GM18867 (cell line): ENCODE measurements at regions not wholly inside any gene's neighbourhood (a gene's known extent, or its start where the extent isn't known, plus 50 kb on each side); places are given as distances from the start of the nearest gene placed in this dataset.
"Not testable (repeated sequence)": the region's sequence is repeated elsewhere in the genome, so short reads cannot be mapped to it uniquely, and the experiment has no call there.

Source experiments
- ATAC-seq: cut with Tn5 transposase; IDR thresholded peaks from one replicate; pipeline ENCODE4 v1.9.1; 2021; ENCODE audit warnings: mild to moderate bottlenecking, moderate library complexity; ENCODE audit not compliant: unreplicated experiment

DNA sequence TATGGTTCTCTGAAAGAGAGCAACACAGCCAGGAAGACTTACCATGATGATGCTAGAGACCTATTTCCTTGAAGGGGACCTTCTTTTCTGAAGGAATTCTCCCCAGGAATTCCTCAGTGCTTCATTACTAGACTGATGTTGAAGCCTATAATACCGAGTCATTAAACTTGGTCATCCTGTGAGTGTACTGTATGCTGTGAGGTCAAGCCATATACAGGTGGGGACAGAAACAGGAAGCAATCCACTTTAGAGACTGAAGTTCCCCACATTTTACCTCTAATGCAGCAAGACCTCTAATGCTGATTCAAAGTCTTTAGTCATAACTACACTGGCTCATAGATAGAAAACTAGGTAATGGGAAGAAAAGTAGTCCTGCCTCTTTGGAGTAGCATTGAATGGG, 77.1 kb upstream of the RASEF start:
- ATAC-seq = no peak

- ATAC-seq = no peak
These were observed 75.6 kb upstream of the RASEF start for GRCh38 chr9:83138422-83139135.

DNA sequence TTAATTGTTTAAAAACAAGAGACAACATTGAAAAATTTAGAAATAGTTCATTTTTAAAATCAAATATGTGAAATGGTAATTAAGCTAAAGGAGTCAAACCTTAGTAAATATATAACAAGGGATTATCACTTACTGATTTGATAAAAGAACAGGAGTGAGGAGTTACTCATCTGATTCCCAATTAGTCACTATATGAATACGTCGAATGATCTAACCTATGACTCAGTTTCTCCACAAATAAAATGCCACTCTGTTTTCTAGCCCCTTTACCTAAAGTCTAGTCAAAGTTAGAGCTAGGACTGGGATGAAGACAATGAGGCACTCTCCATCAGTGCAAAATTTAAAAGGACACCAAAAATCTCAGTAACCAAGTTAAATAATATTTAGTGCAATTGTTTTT, 70.4 kb upstream of the RASEF start:
- ATAC-seq = no peak

DNA sequence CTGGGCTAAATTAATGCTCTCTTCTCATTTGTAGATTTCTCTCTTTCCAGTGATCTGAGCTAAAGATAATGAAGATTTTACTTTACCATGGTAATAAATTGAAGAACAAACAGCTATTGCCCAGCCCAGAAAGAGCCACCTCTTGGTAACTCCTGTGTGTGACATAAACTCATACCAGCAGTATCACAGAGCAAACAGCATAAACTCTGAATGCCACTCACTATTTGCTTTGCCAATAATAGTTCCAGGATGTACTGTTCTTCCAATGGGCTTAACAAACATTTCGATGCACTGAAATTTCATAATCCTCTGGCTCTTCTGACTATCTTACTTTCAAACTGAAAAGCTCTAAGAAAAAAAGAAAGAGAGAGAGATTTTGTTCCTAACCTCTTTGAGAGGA, 69.8 kb upstream of the RASEF start:
- no peak for ATAC-seq

DNA sequence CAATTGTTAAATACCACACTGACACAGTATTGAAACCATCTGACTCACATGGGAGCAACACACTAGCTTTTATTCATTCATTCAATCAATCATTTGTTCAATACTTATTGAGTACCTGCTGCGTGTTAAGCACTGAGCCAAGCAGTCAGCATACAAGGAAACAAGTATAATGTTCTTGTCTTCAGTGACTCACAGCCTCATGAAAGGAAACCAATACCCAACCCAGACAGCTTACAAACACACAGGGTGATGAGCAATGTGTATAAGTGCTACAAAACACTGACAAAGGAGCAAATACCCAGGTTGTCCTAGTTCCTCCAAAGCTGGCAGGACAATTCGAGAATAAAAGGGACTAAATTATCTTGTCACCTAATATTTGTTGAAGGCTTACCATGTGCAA, 67.6 kb upstream of the RASEF start:
- no peak for ATAC-seq

GRCh38 chr9:83125671-83126070, 62.7 kb upstream of the RASEF start:
- ATAC-seq = no peak

DNA sequence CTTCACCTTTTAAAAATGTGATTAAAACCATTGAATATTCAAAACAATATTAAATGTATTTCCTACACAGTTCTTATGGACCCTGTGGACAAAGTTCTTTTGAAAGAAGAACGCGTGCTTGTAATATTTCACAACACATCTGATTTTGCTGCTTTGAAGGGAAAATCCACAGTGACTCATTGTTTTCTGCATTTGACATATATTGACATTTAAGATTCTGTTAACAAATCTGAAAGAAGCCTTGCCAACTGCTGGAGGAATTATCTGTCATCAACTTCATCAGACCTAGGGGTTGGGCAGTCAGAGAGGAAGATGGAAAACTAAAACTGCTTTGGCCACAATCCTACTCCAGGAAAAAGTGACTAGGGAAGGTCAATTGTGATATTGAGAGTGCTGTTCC, 56.9 kb upstream of the RASEF start:
- no peak for ATAC-seq

GRCh38 chr9:83116026-83116425, 53.1 kb upstream of the RASEF start:
- ATAC-seq = no peak

DNA sequence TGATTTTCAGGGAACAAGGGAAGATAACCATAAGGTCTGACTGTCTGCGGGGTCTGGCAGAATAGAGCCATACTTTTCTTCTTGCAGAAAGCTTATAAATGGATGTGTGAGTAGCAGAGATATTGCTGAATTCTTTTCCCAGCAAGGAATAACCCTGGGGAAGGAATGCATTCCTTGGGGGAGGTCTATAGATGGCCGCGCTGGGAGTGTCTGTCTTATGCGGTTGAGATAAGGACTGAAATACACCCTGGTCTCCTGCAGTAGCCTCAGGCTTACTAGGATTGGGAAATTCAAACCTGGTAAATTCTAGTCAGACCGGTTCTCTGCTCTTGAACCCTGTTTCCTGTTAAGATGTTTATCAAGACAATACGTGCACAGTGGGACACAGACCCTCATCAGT, 50.5 kb upstream of the RASEF start:
- not testable (repeated sequence) for ATAC-seq
